ENCODE measurements at regions not wholly inside any gene's neighbourhood (a gene's known extent, or its start where the extent isn't known, plus 50 kb on each side); places are given as distances from the start of the nearest gene placed in this dataset.

- Mint-ChIP-seq H3K4me1 (no peaks in the 10 kb centered on the region), H3K27ac (no peak overlapping the region), H3K27me3 (peaks cover 10% of the 10 kb centered on the region), H3K9me3 (peaks cover 3% of the 10 kb centered on the region), H3K36me3 (no peaks in the 10 kb centered on the region), H3K4me3 (no peak overlapping the region)
- ATAC-seq: no peak
Observed at GRCh38 chr12:63276537-63277365, 125.8 kb upstream of the AVPR1A start.

GRCh38 chr12:63266988-63267387 lies 116.0 kb upstream of the AVPR1A start:
- Mint-ChIP-seq H3K4me3 (no peak overlapping the region), H3K9me3 (peaks cover 13% of the 10 kb centered on the region), H3K36me3 (no peaks in the 10 kb centered on the region), H3K27me3 (no peaks in the 10 kb centered on the region), H3K27ac (no peak overlapping the region), H3K4me1 (no peaks in the 10 kb centered on the region)
- ATAC-seq: no peak

- Mint-ChIP-seq H3K4me3 (no peak overlapping the region), H3K9me3 (peaks cover 11% of the 10 kb centered on the region), H3K36me3 (no peaks in the 10 kb centered on the region), H3K27ac (no peak overlapping the region), H3K4me1 (no peaks in the 10 kb centered on the region), H3K27me3 (no peaks in the 10 kb centered on the region)
- no peak for ATAC-seq
Observed at GRCh38 chr12:63264629-63265028, 113.6 kb upstream of the AVPR1A start.

- ATAC-seq: no peak
- Mint-ChIP-seq H3K4me3 (no peak overlapping the region), H3K27ac (no peak overlapping the region), H3K9me3 (peaks cover 5% of the 10 kb centered on the region), H3K4me1 (no peaks in the 10 kb centered on the region), H3K36me3 (no peaks in the 10 kb centered on the region), H3K27me3 (no peaks in the 10 kb centered on the region)
Observed at GRCh38 chr12:63250486-63250885, 99.5 kb upstream of the AVPR1A start.

GRCh38 chr12:63238892-63239291 lies 87.9 kb upstream of the AVPR1A start:
- no peaks in the 10 kb centered on the region for H3K4me1 Mint-ChIP-seq
- peaks cover 14% of the 10 kb centered on the region for H3K9me3 Mint-ChIP-seq
- ATAC-seq: no peak
- H3K36me3 Mint-ChIP-seq: no peaks in the 10 kb centered on the region
- H3K27ac Mint-ChIP-seq: no peak overlapping the region
- H3K27me3 Mint-ChIP-seq: no peaks in the 10 kb centered on the region
- H3K4me3 Mint-ChIP-seq: no peak overlapping the region

- no peak for ATAC-seq
- H3K27me3 Mint-ChIP-seq: no peaks in the 10 kb centered on the region
- H3K9me3 Mint-ChIP-seq: peaks cover 10% of the 10 kb centered on the region
- H3K27ac Mint-ChIP-seq: no peak overlapping the region
- H3K4me1 Mint-ChIP-seq: no peaks in the 10 kb centered on the region
- H3K36me3 Mint-ChIP-seq: no peaks in the 10 kb centered on the region
- no peak overlapping the region for H3K4me3 Mint-ChIP-seq
Observed at GRCh38 chr12:63232896-63233295, 81.9 kb upstream of the AVPR1A start.

GRCh38 chr12:63228853-63229252 lies 77.9 kb upstream of the AVPR1A start:
- Mint-ChIP-seq H3K36me3 (no peaks in the 10 kb centered on the region), H3K27me3 (no peaks in the 10 kb centered on the region), H3K4me1 (no peaks in the 10 kb centered on the region), H3K27ac (no peak overlapping the region), H3K9me3 (peaks cover 6% of the 10 kb centered on the region), H3K4me3 (no peak overlapping the region)
- ATAC-seq: no peak

GRCh38 chr12:63226792-63227463 lies 75.9 kb upstream of the AVPR1A start:
- Mint-ChIP-seq H3K27me3 (no peaks in the 10 kb centered on the region), H3K36me3 (no peaks in the 10 kb centered on the region), H3K4me1 (no peaks in the 10 kb centered on the region), H3K4me3 (no peak overlapping the region), H3K9me3 (peaks cover 3% of the 10 kb centered on the region), H3K27ac (no peak overlapping the region)
- no peak for ATAC-seq

- ATAC-seq: no peak
- H3K4me3 Mint-ChIP-seq: no peak overlapping the region
- H3K27me3 Mint-ChIP-seq: no peaks in the 10 kb centered on the region
Observed at GRCh38 chr12:63224396-63224795, 73.4 kb upstream of the AVPR1A start.

GRCh38 chr12:63223128-63223527 lies 72.1 kb upstream of the AVPR1A start:
- H3K36me3 Mint-ChIP-seq: no peaks in the 10 kb centered on the region
- no peaks in the 10 kb centered on the region for H3K4me1 Mint-ChIP-seq
- no peaks in the 10 kb centered on the region for H3K27me3 Mint-ChIP-seq
- no peaks in the 10 kb centered on the region for H3K9me3 Mint-ChIP-seq
- no peak for ATAC-seq
- H3K4me3 Mint-ChIP-seq: no peak overlapping the region
- H3K27ac Mint-ChIP-seq: no peak overlapping the region

More at GRCh38 chr12:63224396-63224795, 73.4 kb upstream of the AVPR1A start:
- H3K9me3 Mint-ChIP-seq: no peaks in the 10 kb centered on the region
- no peaks in the 10 kb centered on the region for H3K36me3 Mint-ChIP-seq
- H3K4me1 Mint-ChIP-seq: no peaks in the 10 kb centered on the region
- no peak overlapping the region for H3K27ac Mint-ChIP-seq

- Mint-ChIP-seq H3K36me3 (no peaks in the 10 kb centered on the region), H3K27me3 (no peaks in the 10 kb centered on the region), H3K27ac (no peak overlapping the region), H3K9me3 (no peaks in the 10 kb centered on the region), H3K4me3 (no peak overlapping the region), H3K4me1 (no peaks in the 10 kb centered on the region)
- ATAC-seq: no peak
Observed at GRCh38 chr12:63222582-63222981, 71.6 kb upstream of the AVPR1A start.

- H3K27ac Mint-ChIP-seq: no peak overlapping the region
- ATAC-seq: no peak
- no peaks in the 10 kb centered on the region for H3K36me3 Mint-ChIP-seq
- H3K27me3 Mint-ChIP-seq: no peaks in the 10 kb centered on the region
- no peak overlapping the region for H3K4me3 Mint-ChIP-seq
- no peaks in the 10 kb centered on the region for H3K4me1 Mint-ChIP-seq
- no peaks in the 10 kb centered on the region for H3K9me3 Mint-ChIP-seq
Observed at GRCh38 chr12:63220921-63221320, 69.9 kb upstream of the AVPR1A start.

GRCh38 chr12:63212316-63212715 lies 61.3 kb upstream of the AVPR1A start:
- H3K27me3 Mint-ChIP-seq: no peaks in the 10 kb centered on the region
- H3K36me3 Mint-ChIP-seq: no peaks in the 10 kb centered on the region
- no peak overlapping the region for H3K4me3 Mint-ChIP-seq
- no peak for ATAC-seq
- no peaks in the 10 kb centered on the region for H3K9me3 Mint-ChIP-seq
- H3K4me1 Mint-ChIP-seq: no peaks in the 10 kb centered on the region
- no peak overlapping the region for H3K27ac Mint-ChIP-seq

- Mint-ChIP-seq H3K27ac (no peak overlapping the region), H3K4me3 (no peak overlapping the region), H3K27me3 (no peaks in the 10 kb centered on the region), H3K4me1 (no peaks in the 10 kb centered on the region), H3K9me3 (no peaks in the 10 kb centered on the region), H3K36me3 (no peaks in the 10 kb centered on the region)
- no peak for ATAC-seq
Observed at GRCh38 chr12:63208956-63209355, 58.0 kb upstream of the AVPR1A start.

GRCh38 chr12:63206909-63207308 lies 55.9 kb upstream of the AVPR1A start:
- H3K27me3 Mint-ChIP-seq: no peaks in the 10 kb centered on the region
- H3K4me1 Mint-ChIP-seq: no peaks in the 10 kb centered on the region
- no peaks in the 10 kb centered on the region for H3K36me3 Mint-ChIP-seq
- ATAC-seq: no peak
- H3K4me3 Mint-ChIP-seq: no peak overlapping the region
- H3K27ac Mint-ChIP-seq: no peak overlapping the region
- H3K9me3 Mint-ChIP-seq: no peaks in the 10 kb centered on the region

GRCh38 chr12:63206494-63206893 lies 55.5 kb upstream of the AVPR1A start:
- no peak overlapping the region for H3K27ac Mint-ChIP-seq
- no peaks in the 10 kb centered on the region for H3K9me3 Mint-ChIP-seq
- H3K4me1 Mint-ChIP-seq: no peaks in the 10 kb centered on the region
- H3K27me3 Mint-ChIP-seq: no peaks in the 10 kb centered on the region
- H3K36me3 Mint-ChIP-seq: no peaks in the 10 kb centered on the region
- H3K4me3 Mint-ChIP-seq: no peak overlapping the region
- no peak for ATAC-seq

Measured in stimulated activated memory B cell treated with anti-CD40 and anti-IgM and Interleukin-4, amounts not matched to agents 10 μg/mL and 1 μg/mL and 100 μg/mL, for 72 hours (primary cell).